ENCODE measurements at regions not wholly inside any gene's neighbourhood (a gene's known extent, or its start where the extent isn't known, plus 50 kb on each side); places are given as distances from the start of the nearest gene placed in this dataset.

- H3K4me3 ChIP-seq, result no peak overlapping the region
- no peak overlapping the region for H3K27ac ChIP-seq
- H3K4me1 ChIP-seq, result no peaks in the 10 kb centered on the region
- no peak for DNase-seq
- intact Hi-C loops (cut with DNase I), result no loop called here
- no peak for TF ChIP-seq CTCF (IDR thresholded peaks at IDR 0.05)
- no peaks in the 10 kb centered on the region for H3K36me3 ChIP-seq
- no peak overlapping the region for H3K9ac ChIP-seq (ENCODE audit: low read depth in 2 of 2, low read length in 2 of 2)
- H3K27me3 ChIP-seq, result no peaks in the 10 kb centered on the region
- H3K9me3 ChIP-seq, result no peaks in the 10 kb centered on the region
Measured at GRCh38 chr13:64457976-64458375, 2772.2 kb downstream of the PCDH9 start.

- no peak overlapping the region for H3K27ac ChIP-seq
- H3K9me3 ChIP-seq, result no peaks in the 10 kb centered on the region
- H3K4me3 ChIP-seq, result no peak overlapping the region
- no peaks in the 10 kb centered on the region for H3K36me3 ChIP-seq
- no peak for DNase-seq
- no peaks in the 10 kb centered on the region for H3K27me3 ChIP-seq
- no peak overlapping the region for H3K9ac ChIP-seq (ENCODE audit: low read depth in 2 of 2, low read length in 2 of 2)
- no peaks in the 10 kb centered on the region for H3K4me1 ChIP-seq
- intact Hi-C loops (cut with DNase I), result no loop called here
- no peak for TF ChIP-seq CTCF (IDR thresholded peaks at IDR 0.05)
Measured at GRCh38 chr13:64455124-64455523, 2775.0 kb downstream of the PCDH9 start.

GRCh38 chr13:64453831-64454230 is 2776.3 kb downstream of the PCDH9 start:
- no peak for DNase-seq
- Histone ChIP-seq H3K36me3 (no peaks in the 10 kb centered on the region), H3K9ac (ENCODE audit: low read depth in 2 of 2, low read length in 2 of 2) (no peak overlapping the region), H3K9me3 (no peaks in the 10 kb centered on the region), H3K4me1 (no peaks in the 10 kb centered on the region), H3K27ac (no peak overlapping the region), H3K4me3 (no peak overlapping the region), H3K27me3 (no peaks in the 10 kb centered on the region)
- no peak for TF ChIP-seq CTCF (IDR thresholded peaks at IDR 0.05)
- intact Hi-C loops (cut with DNase I), result no loop called here

- Histone ChIP-seq H3K27ac (no peak overlapping the region), H3K36me3 (no peaks in the 10 kb centered on the region), H3K9me3 (no peaks in the 10 kb centered on the region), H3K4me3 (no peak overlapping the region), H3K9ac (ENCODE audit: low read depth in 2 of 2, low read length in 2 of 2) (no peak overlapping the region), H3K27me3 (no peaks in the 10 kb centered on the region), H3K4me1 (no peaks in the 10 kb centered on the region)
- TF ChIP-seq CTCF (IDR thresholded peaks at IDR 0.05), result no peak
- no peak for DNase-seq
- intact Hi-C loops (cut with DNase I), result no loop called here
Measured at GRCh38 chr13:64446372-64446771, 2783.8 kb downstream of the PCDH9 start.

- no peaks in the 10 kb centered on the region for H3K36me3 ChIP-seq
- intact Hi-C loops (cut with DNase I), result no loop called here
- H3K4me1 ChIP-seq, result no peaks in the 10 kb centered on the region
- H3K9ac ChIP-seq (ENCODE audit: low read depth in 2 of 2, low read length in 2 of 2), result no peak overlapping the region
- no peaks in the 10 kb centered on the region for H3K27me3 ChIP-seq
- no peak for DNase-seq
- no peak overlapping the region for H3K4me3 ChIP-seq
- no peaks in the 10 kb centered on the region for H3K9me3 ChIP-seq
- no peak for TF ChIP-seq CTCF (IDR thresholded peaks at IDR 0.05)
- no peak overlapping the region for H3K27ac ChIP-seq
Measured at GRCh38 chr13:64441740-64442139, 2788.4 kb downstream of the PCDH9 start.

- H3K27me3 ChIP-seq, result no peaks in the 10 kb centered on the region
- H3K27ac ChIP-seq, result no peak overlapping the region
- H3K36me3 ChIP-seq, result no peaks in the 10 kb centered on the region
- no peak overlapping the region for H3K4me3 ChIP-seq
- no peaks in the 10 kb centered on the region for H3K9me3 ChIP-seq
- no peak for DNase-seq
- no peak for TF ChIP-seq CTCF (IDR thresholded peaks at IDR 0.05)
- no peak overlapping the region for H3K9ac ChIP-seq (ENCODE audit: low read depth in 2 of 2, low read length in 2 of 2)
- intact Hi-C loops (cut with DNase I), result no loop called here
- no peaks in the 10 kb centered on the region for H3K4me1 ChIP-seq
Measured at GRCh38 chr13:64438084-64438483, 2792.1 kb downstream of the PCDH9 start.

Data from colonic mucosa (tissue), 4 donors.